HG02973 (cell line): ENCODE measurements at regions not wholly inside any gene's neighbourhood (a gene's known extent, or its start where the extent isn't known, plus 50 kb on each side); places are given as distances from the start of the nearest gene placed in this dataset.

ENCODE experiments used
- ATAC-seq: cut with Tn5 transposase; IDR thresholded peaks from one replicate; pipeline ENCODE4 v1.9.1; 2021; ENCODE audit warnings: moderate library complexity; ENCODE audit not compliant: unreplicated experiment

GRCh38 chr5:145222622-145223021 lies 612.5 kb downstream of the PRELID2 start:
- no peak for ATAC-seq

DNA sequence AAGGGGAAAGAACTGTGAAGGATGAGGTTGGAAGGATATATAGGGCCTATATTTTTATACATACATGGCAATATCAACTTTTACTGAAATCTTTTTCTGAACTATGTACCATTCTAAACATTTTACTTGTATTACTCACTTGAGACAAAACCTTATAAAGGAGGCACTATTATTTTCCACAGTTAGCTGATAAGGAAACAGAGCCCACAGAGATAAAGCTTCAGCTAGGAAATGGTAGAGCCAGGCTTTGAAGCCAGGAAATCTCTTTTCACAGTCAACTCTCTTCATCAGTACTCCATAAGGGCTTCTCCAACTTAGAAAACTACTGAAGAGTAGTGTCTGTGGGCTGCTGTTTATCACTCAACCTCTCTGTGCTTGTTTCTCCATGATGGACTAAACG lies 613.7 kb downstream of the PRELID2 start:
- ATAC-seq = no peak

DNA sequence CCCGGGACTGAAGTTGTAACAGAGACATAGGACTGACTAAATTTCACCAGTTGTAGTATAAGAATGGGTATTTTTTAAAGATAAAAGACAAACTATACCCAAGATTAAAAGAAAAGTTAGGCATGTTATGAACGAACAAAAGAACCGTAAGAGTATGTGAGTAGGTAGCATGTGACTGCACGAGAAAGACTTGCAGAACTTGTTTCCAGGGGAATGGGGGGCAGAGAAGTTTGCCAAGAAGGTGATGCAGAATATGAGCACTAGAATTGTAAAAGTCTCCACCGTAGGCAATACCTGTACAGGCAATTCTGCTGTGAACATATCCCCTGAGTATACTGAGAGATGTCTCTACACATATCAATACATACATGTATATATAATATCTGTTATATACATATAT lies 614.7 kb downstream of the PRELID2 start:
- no peak for ATAC-seq

GRCh38 chr5:145218982-145219381 lies 616.2 kb downstream of the PRELID2 start:
- no peak for ATAC-seq

DNA sequence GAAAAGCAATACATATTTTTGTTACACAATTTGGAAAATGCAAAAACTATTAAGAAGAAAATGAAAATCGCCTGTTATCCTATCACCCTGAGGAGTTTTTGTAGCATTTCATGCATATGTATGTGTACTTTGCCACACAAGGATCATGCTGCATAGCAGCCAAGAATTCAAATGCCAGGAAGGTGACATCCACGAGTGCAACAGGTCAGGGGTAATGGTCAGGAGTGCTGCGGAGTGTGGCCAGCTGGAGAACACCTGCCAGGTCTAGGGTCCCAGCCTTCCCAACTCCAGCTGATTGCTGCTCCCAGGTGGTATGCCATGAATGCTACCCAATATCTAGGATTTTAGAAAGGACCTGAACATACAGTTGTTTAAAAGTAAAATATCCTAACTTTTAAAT lies 617.1 kb downstream of the PRELID2 start:
- ATAC-seq = no peak

GRCh38 chr5:145210020-145210419 lies 625.1 kb downstream of the PRELID2 start:
- ATAC-seq = no peak

- no peak for ATAC-seq
Measured at GRCh38 chr5:145205546-145205945, 629.6 kb downstream of the PRELID2 start.

DNA sequence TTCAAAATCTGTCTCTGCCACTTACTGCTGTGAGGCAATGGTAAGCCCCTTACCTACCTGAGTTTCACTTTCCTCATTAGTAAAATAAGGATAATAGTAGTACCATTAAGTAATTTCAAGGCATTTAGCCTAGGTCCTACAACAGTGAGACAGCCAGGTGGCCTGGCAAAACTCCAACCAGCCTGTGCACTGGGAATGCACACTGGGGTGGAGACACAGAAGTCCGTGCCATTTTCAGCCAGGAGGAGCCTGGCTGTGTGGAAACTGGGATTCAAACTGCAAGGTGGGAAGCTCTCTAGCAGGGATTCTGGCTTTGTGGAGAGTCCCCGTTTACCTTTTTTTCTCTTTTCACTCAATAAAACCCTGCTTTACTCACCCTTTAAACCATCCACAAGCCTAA lies 630.4 kb downstream of the PRELID2 start:
- ATAC-seq = no peak

GRCh38 chr5:145203193-145203592 lies 631.9 kb downstream of the PRELID2 start:
- ATAC-seq = no peak

DNA sequence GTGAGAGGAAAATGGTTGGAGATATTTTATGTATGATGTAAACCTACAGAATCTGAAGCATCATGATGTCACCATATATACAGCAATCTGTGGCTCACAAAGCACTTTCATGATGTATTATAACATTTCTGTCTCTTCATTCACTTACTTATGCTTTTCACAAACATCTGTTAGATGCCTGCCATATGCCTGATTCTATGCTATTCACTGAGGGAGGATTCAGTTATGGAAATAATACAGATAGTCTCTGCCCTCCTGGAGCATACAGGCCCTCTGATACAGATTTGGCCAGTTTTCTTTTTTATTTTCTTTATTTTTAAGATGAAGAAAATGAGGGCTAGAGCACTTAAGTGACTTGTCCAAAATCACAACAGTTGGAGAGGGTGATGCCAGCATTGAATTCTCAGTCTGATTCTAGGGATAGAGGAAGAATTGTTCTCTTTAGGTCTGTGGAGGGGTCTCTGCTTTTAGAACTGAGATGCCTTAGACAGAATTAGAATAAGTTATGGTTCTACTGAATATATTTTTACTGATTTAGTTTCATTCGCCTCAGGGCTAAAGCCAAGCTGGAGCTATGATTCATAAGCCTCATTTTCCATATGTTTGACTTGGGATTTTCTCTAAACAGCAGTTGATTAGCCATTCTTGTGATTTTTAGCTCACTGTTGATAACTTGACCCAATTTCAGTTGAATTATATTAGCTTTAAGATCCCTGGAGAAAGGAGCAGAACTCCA lies 636.4 kb downstream of the PRELID2 start:
- ATAC-seq = no peak

DNA sequence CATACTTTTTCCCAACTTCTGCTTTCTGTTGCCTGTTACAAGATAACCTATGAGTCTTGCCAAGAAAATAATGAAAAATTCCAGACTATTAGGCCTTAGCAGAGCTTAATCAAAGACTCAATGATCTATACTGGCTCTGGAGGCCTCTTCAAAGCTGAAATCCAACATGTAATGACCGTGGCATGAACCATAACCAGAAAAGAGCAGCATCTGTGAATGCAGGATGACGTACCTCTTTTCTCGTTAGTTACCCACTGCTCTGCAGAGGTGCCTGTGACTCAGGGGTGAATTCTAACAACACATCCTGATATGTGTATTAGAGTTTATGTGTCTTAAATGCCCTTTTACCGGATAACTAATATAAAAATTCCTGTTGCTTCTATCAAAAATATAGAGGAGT lies 645.4 kb downstream of the PRELID2 start:
- no peak for ATAC-seq

DNA sequence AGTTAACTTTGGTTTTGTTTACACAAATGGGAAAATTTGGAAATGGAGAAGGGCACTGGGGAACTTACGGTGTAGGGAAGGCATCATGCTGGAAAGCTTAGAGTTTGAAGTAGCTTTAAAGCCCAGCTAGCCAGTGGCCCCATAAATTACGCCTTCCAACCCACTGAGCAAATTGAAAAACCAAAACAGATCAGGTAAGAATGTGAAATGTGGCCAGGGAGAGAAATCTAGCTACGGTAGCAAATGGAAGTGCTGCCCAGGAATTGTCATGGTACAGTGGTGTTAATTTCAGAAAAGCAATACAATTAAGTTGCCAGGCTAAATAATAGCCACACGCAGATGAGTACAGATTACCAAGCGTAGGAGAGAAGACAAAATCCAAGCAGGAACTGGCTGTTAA lies 654.8 kb downstream of the PRELID2 start:
- ATAC-seq = no peak

GRCh38 chr5:145178641-145179523 lies 656.3 kb downstream of the PRELID2 start:
- ATAC-seq = no peak

GRCh38 chr5:145176041-145176440 lies 659.1 kb downstream of the PRELID2 start:
- no peak for ATAC-seq

DNA sequence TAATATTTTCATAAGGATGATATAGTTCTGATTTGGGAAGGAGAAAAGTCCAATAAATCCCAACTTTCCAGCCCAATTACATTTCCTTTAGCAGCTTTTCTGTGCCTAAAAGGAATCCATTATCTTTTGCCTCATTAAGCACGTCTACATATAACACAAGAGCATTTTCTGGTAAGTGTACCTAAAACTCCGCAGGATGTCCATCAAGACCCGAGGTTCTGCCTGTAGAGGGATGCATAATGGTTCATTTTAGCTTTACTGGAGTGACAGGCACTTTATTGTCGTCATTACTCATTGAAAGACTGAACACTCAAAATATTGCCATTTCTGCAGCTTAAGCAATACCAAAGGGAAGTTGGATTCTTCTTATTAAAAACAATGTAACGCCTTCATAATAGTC lies 669.0 kb downstream of the PRELID2 start:
- no peak for ATAC-seq

GRCh38 chr5:145163876-145164275 lies 671.3 kb downstream of the PRELID2 start:
- no peak for ATAC-seq

DNA sequence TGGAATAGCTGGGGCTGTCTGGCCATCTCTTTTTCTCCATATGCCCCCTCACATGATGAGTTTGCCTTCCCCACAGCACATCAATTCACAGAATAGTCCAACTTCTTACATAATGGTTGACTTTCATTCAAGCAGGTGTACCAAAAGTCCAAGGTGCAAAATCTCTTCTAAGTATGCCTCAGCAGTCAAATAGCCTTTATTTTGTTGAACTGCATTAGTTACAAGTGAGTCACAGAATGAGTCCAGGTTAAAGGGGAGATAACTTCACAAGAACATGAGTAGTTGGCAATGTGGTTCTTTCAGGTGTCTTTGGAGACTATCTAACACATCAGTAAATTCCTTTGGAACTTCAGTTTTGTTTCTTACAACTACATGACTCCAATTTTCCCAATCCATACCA lies 672.5 kb downstream of the PRELID2 start:
- ATAC-seq = no peak

DNA sequence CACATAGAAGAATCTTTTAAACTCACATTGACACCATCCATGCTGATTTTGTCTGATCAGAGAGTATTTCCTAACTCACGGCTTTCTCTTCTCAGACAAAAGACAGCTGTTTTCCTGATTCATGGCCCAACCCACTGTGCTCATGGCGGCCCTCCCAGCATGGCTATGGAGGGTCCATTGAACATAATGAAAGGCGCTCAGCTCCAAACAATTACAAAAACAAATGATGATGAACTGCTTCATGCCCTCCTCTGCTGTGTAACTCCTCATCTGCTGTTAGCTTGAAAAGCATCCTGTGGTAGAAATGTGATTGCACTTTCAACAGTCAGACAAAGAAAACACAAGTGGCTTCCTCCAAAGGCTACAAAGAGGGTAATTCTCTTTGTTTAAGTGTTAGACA lies 673.8 kb downstream of the PRELID2 start:
- no peak for ATAC-seq

DNA sequence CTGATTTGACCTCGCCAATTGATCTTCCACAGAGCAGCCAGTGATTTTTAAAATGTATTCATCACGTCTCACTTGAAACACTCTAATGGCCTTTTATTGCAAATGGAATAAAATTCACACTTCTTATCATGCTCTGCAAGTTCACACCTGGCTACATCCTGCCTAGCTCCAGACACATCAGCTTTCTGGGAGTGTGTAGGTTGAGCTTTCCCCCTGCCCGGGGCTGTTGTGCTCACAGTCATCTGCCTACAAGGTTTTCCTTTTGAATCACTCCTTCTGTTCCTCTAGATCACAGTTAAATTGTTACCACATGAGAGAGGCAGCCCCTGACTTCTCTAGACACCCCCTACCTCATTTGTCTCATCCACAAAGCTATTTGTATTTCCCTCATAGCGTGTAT lies 674.5 kb downstream of the PRELID2 start:
- no peak for ATAC-seq

DNA sequence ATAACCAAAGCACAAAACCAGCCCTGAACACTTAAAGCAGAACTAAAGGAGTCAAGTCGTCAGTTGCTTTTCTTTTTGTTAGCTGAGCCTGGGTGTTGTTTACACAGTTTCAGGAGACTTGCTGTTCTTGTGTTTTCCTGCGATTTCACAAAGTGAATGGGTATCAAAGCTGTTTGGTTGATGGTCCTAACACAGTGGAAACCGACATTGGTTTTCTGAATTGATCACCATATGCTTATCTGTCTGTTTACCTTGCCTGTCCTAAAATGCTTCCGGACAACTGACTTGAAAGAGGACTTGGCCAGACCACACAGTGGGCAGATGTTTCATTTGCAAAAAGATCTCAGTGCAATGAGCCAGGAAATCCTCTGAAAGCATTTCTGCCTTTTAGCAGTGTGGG lies 676.4 kb downstream of the PRELID2 start:
- no peak for ATAC-seq

DNA sequence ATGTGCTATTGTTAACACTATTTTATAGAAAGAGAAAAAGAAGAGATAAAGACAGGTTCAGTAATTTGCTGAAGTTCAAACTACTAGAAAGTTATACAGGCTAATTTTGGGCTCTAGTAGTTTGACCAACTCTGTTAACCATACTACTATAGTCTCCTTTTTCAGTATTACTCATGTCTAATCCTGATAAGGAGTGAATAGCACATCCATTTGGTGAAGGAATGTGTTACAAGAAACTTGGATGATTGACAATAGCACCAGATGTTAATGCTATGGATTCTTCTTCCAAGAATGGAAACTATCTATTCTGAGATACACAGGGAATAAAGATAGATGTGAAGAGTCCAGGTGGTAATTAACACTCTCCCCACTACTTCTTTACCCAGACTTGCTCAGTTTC lies 677.3 kb downstream of the PRELID2 start:
- no peak for ATAC-seq

- no peak for ATAC-seq
Measured at GRCh38 chr5:145141534-145141933, 693.6 kb downstream of the PRELID2 start.
